ENCODE measurements at regions not wholly inside any gene's neighbourhood (a gene's known extent, or its start where the extent isn't known, plus 50 kb on each side); places are given as distances from the start of the nearest gene placed in this dataset.

DNA sequence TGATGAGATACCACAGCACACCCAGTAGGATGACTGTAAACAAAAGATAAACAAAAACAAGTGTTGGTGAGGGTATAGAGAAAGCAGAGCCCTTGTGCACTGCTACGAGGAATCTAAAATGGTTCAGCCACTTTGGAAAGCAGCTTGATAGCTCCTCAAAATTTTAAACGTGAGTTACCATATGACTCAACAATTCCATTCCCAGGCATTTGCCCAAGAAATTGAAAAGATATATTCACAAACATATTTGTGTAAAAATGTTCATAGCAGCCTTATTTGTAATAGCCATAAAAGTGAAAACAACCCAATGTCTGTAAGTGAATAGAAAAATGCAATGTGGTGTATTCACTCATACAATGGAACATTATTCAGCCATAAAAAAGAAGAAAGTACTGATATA lies 141.0 kb upstream of the BTBD3 start:
- TF ChIP-seq, protein P1, sequence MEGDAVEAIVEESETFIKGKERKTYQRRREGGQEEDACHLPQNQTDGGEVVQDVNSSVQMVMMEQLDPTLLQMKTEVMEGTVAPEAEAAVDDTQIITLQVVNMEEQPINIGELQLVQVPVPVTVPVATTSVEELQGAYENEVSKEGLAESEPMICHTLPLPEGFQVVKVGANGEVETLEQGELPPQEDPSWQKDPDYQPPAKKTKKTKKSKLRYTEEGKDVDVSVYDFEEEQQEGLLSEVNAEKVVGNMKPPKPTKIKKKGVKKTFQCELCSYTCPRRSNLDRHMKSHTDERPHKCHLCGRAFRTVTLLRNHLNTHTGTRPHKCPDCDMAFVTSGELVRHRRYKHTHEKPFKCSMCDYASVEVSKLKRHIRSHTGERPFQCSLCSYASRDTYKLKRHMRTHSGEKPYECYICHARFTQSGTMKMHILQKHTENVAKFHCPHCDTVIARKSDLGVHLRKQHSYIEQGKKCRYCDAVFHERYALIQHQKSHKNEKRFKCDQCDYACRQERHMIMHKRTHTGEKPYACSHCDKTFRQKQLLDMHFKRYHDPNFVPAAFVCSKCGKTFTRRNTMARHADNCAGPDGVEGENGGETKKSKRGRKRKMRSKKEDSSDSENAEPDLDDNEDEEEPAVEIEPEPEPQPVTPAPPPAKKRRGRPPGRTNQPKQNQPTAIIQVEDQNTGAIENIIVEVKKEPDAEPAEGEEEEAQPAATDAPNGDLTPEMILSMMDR (IDR thresholded peaks at IDR 0.05; ENCODE audit: insufficient read depth, low read length, poor library complexity, severe bottlenecking), result no peak
- DNase-seq (ENCODE audit: low read depth), result no peak
- no peak overlapping the region for H3K4me3 ChIP-seq (ENCODE audit: low read depth, low read length)
- no peaks in the 10 kb centered on the region for H3K36me3 ChIP-seq (ENCODE audit: control insufficient read depth, insufficient read depth, low read length)
- H3K27me3 ChIP-seq (ENCODE audit: control insufficient read depth, insufficient read depth, low read length), result no peaks in the 10 kb centered on the region

DNA sequence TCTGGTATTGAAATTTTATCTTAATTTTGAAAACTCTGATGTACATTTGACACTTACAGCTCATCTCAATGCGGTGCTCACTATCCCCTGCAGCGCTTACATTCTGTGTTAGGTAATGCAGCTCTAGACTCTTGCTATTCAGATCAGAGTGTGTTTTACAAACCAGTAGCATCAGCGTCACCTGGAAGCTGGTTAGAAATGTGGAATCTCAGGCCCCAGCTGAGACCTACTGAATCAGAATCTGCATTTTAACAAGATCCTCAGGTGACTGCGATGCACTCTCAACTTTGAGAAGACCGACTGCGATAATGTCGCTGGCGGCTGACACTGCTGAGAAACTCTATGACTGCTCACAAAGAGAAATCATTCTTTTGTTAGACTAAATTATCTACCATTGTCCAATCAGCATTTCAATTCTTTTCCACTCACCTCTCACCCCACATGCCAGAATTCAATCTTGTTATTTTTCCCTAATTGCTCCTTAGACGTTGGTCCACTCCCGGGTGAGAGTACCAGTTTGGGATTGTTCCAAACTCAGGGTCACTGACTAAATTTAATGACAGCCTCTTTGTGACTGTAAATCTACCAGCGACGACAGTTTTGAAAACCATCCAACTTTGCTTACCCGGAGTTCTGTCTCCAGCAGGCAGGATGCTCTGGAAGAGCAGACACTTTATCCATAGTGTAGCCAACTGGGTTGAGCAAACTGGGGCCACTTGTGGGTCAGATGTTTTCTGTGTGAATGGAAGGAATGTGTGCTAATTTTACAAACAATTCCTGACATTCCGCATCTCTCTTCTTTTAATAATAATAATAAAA lies 140.1 kb upstream of the BTBD3 start:
- H3K4me3 ChIP-seq (ENCODE audit: low read depth, low read length), result no peak overlapping the region
- DNase-seq (ENCODE audit: low read depth), result no peak
- TF ChIP-seq, protein P1 (IDR thresholded peaks at IDR 0.05; ENCODE audit: insufficient read depth, low read length, poor library complexity, severe bottlenecking), result no peak
- H3K36me3 ChIP-seq (ENCODE audit: control insufficient read depth, insufficient read depth, low read length), result no peaks in the 10 kb centered on the region
- no peaks in the 10 kb centered on the region for H3K27me3 ChIP-seq (ENCODE audit: control insufficient read depth, insufficient read depth, low read length)

DNA sequence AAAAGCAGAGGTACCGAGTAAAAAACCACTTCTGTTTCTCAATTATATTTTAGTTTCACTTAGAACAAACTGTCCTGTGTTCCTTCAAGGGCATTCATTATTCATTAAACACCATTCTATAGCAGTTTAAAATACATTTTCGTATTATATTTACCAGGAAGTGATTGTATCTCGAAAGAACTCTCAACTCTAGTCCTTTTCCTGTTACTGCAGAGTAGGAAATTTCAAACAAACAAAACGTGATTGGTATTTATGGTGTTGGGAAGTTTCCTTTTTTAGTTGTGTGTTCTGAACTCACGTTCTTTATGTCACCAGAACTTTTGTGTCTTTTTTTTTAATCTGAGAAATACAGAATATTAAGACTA lies 139.5 kb upstream of the BTBD3 start:
- no peak overlapping the region for H3K4me3 ChIP-seq (ENCODE audit: low read depth, low read length)
- DNase-seq (ENCODE audit: low read depth), result no peak
- H3K27me3 ChIP-seq (ENCODE audit: control insufficient read depth, insufficient read depth, low read length), result no peaks in the 10 kb centered on the region
- TF ChIP-seq, protein P1 (IDR thresholded peaks at IDR 0.05; ENCODE audit: insufficient read depth, low read length, poor library complexity, severe bottlenecking), result no peak
- no peaks in the 10 kb centered on the region for H3K36me3 ChIP-seq (ENCODE audit: control insufficient read depth, insufficient read depth, low read length)

DNA sequence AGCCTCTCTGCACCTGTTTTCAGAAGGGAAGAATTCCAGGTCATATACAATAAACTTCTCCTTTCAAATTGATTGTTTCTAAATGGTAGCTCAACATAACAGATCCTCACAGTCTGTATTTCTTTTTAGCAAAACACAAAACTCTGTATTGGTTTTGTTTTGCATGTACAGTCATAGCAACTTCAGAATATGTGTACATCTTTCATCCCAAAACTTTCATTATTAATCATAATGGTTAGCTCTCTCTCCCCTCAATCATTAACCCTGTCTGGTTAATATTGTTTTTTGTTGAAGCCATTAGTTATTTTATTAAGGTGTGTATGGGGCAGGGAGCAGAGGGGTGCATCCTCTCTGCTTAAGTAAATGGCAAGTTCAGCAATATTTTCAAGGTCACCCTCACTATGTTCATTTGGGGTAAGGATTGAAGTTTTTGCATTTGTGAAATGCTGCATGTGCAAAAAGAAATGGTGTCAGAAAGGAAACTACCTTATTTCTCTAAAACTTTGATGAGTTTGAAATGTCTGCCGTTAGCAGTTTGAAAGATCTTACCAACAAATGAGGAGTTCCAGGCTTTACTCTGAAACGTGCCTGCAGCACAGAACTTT lies 136.8 kb upstream of the BTBD3 start:
- Histone ChIP-seq H3K36me3 (ENCODE audit: control insufficient read depth, insufficient read depth, low read length) (no peaks in the 10 kb centered on the region), H3K4me3 (ENCODE audit: low read depth, low read length) (no peak overlapping the region), H3K27me3 (ENCODE audit: control insufficient read depth, insufficient read depth, low read length) (no peaks in the 10 kb centered on the region)
- DNase-seq (ENCODE audit: low read depth), result no peak
- TF ChIP-seq, protein P1 (IDR thresholded peaks at IDR 0.05; ENCODE audit: insufficient read depth, low read length, poor library complexity, severe bottlenecking), result no peak

DNA sequence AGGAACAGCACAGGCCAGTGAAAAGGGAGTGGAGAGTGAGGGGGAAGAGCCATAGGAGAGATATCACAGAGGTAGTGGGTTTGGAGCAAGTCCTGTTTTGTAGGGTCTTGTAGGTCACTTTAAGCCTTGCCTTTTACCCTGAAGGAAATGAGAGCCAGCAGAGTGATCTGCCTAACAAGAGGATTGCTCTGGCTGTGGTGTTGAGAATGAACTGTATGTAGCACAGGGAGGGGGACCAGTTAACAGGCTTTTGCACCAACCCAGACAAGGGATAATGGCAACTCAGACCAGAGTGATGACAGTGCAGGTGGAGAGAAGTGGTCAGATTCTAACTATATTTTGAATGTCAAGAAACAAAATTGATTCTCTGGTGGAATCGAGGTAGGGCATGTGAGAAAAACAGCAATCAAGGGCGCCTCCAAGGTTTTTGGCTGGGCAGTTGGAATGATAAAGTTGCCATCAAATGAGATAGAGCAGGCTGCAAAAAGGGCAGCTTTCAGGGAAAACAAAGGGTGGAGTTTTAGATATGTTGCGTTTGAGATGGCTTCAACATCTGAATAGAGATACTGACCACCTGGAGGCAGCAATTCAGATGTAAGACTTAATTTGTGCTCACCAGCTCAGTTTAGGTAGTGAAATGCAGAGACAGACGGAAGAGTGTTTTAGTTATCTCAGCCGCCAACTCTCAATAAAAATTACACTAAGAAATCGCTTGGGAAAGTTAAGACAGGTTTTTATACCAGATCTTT lies 134.4 kb upstream of the BTBD3 start:
- Histone ChIP-seq H3K27me3 (ENCODE audit: control insufficient read depth, insufficient read depth, low read length) (no peaks in the 10 kb centered on the region), H3K36me3 (ENCODE audit: control insufficient read depth, insufficient read depth, low read length) (no peaks in the 10 kb centered on the region), H3K4me3 (ENCODE audit: low read depth, low read length) (no peak overlapping the region)
- no peak for DNase-seq (ENCODE audit: low read depth)
- TF ChIP-seq, protein P1 (IDR thresholded peaks at IDR 0.05; ENCODE audit: insufficient read depth, low read length, poor library complexity, severe bottlenecking), result no peak
